D341Med (cell line): ENCODE measurements at regions not wholly inside any gene's neighbourhood (a gene's known extent, or its start where the extent isn't known, plus 50 kb on each side); places are given as distances from the start of the nearest gene placed in this dataset.
"Not testable (repeated sequence)": the region's sequence is repeated elsewhere in the genome, so short reads cannot be mapped to it uniquely, and the experiment has no call there.

Source experiments
- DNase-seq: peaks from one replicate; pipeline ENCODE4 v3.0.0; 2012; ENCODE audit warnings: low spot score

GRCh38 chr15:96818861-96819260, 488.4 kb downstream of the NR2F2 start:
- DNase-seq, result no peak

GRCh38 chr15:96827981-96828380, 497.5 kb downstream of the NR2F2 start:
- DNase-seq, result no peak

- DNase-seq, result no peak
Measured at GRCh38 chr15:96837241-96837970, 506.9 kb downstream of the NR2F2 start.

- no peak for DNase-seq
Measured at GRCh38 chr15:96838081-96838480, 507.6 kb downstream of the NR2F2 start.

- DNase-seq, result no peak
Measured at GRCh38 chr15:96849271-96849900, 518.9 kb downstream of the NR2F2 start.

- DNase-seq, result no peak
Measured at GRCh38 chr15:96851613-96852012, 521.1 kb downstream of the NR2F2 start.

GRCh38 chr15:96858694-96859093, 528.2 kb downstream of the NR2F2 start:
- DNase-seq, result no peak

GRCh38 chr15:96860741-96861140, 530.2 kb downstream of the NR2F2 start:
- DNase-seq, result no peak

GRCh38 chr15:96867992-96868391, 537.5 kb downstream of the NR2F2 start:
- no peak for DNase-seq

- DNase-seq, result no peak
Measured at GRCh38 chr15:96869122-96869521, 538.6 kb downstream of the NR2F2 start.

- no peak for DNase-seq
Measured at GRCh38 chr15:96869790-96870189, 539.3 kb downstream of the NR2F2 start.

GRCh38 chr15:96870580-96870979, 540.1 kb downstream of the NR2F2 start:
- no peak for DNase-seq

- not testable (repeated sequence) for DNase-seq
Measured at GRCh38 chr15:96877442-96877841, 546.9 kb downstream of the NR2F2 start.

GRCh38 chr15:96878129-96878528, 547.6 kb downstream of the NR2F2 start:
- no peak for DNase-seq

GRCh38 chr15:96882121-96882772, 551.7 kb downstream of the NR2F2 start:
- no peak for DNase-seq

GRCh38 chr15:96887730-96888129, 557.2 kb downstream of the NR2F2 start:
- no peak for DNase-seq

- DNase-seq, result no peak
Measured at GRCh38 chr15:96888764-96889163, 558.3 kb downstream of the NR2F2 start.

- no peak for DNase-seq
Measured at GRCh38 chr15:96889734-96890480, 559.4 kb downstream of the NR2F2 start.

- no peak for DNase-seq
Measured at GRCh38 chr15:96891046-96891445, 560.5 kb downstream of the NR2F2 start.

GRCh38 chr15:96893159-96893906, 562.8 kb downstream of the NR2F2 start:
- no peak for DNase-seq

- no peak for DNase-seq
Measured at GRCh38 chr15:96894659-96895058, 564.2 kb downstream of the NR2F2 start.

GRCh38 chr15:96896766-96897165, 566.3 kb downstream of the NR2F2 start:
- DNase-seq, result no peak
